H9 (cell line): ENCODE measurements at regions not wholly inside any gene's neighbourhood (a gene's known extent, or its start where the extent isn't known, plus 50 kb on each side); places are given as distances from the start of the nearest gene placed in this dataset.

Experiments used
- DNase-seq: peaks from one replicate; pipeline ENCODE4 v3.0.0-alpha.2; 2017
- H2AFZ ChIP-seq: one replicate; pipeline ENCODE4 v1.6.1; 2013; ENCODE audit warnings: mild to moderate bottlenecking, low read length, control low read depth, moderate library complexity
- H2AK5ac ChIP-seq: 2 replicates; pipeline ENCODE4 v1.6.1; 2013; ENCODE audit warnings: low read length, control low read depth, mixed read lengths; ENCODE audit not compliant: insufficient read length
- H2BK120ac ChIP-seq: one replicate; pipeline ENCODE4 v1.6.1; 2013; ENCODE audit warnings: low read depth, mild to moderate bottlenecking, low read length, control low read depth, inconsistent platforms; ENCODE audit not compliant: poor library complexity, severe bottlenecking
- H2BK12ac ChIP-seq: 2 replicates; pipeline ENCODE4 v1.6.1; 2013; ENCODE audit warnings: low read length, control low read depth, mixed read lengths, low read depth; ENCODE audit not compliant: insufficient read length
- H2BK15ac ChIP-seq: 2 replicates; pipeline ENCODE4 v1.6.1; 2013; ENCODE audit warnings: low read depth, low read length, control low read depth
- H2BK20ac ChIP-seq: one replicate; pipeline ENCODE4 v1.6.1; 2013; ENCODE audit warnings: low read depth, mild to moderate bottlenecking, low read length, control low read depth, inconsistent platforms; ENCODE audit not compliant: poor library complexity, severe bottlenecking
- H2BK5ac ChIP-seq: 2 replicates; pipeline ENCODE4 v1.6.1; 2013; ENCODE audit warnings: low read length, control low read depth, mixed read lengths; ENCODE audit not compliant: insufficient read length
- H3K14ac ChIP-seq: 2 replicates; pipeline ENCODE4 v1.6.1; 2013; ENCODE audit warnings: low read length, control low read depth; ENCODE audit not compliant: insufficient read depth
- H3K18ac ChIP-seq: 2 replicates; pipeline ENCODE4 v1.6.1; 2013; ENCODE audit warnings: low read depth, mild to moderate bottlenecking, mixed read lengths, low read length, control low read depth; ENCODE audit not compliant: insufficient read length
- H3K23ac ChIP-seq: 2 replicates; pipeline ENCODE4 v1.6.1; 2013; ENCODE audit warnings: low read length, control low read depth, mixed read lengths, low read depth; ENCODE audit not compliant: insufficient read length
- H3K23me2 ChIP-seq: 2 replicates; pipeline ENCODE4 v1.6.1; 2013; ENCODE audit warnings: low read depth, mild to moderate bottlenecking, mixed read lengths, low read length, control low read depth; ENCODE audit not compliant: insufficient read length, poor library complexity, severe bottlenecking
- H3K27ac ChIP-seq: 2 replicates; pipeline ENCODE4 v1.5.1; 2013; ENCODE audit warnings: low read length, control low read depth, mixed read lengths, low read depth; ENCODE audit not compliant: insufficient read length
- H3K27me3 ChIP-seq: 2 replicates; pipeline ENCODE4 v1.6.1; 2013; ENCODE audit warnings: low read length, control low read depth, inconsistent platforms; ENCODE audit not compliant: insufficient read depth
- H3K4ac ChIP-seq: 2 replicates; pipeline ENCODE4 v1.6.1; 2013; ENCODE audit warnings: low read depth, mild to moderate bottlenecking, control low read depth, inconsistent platforms, low read length, moderate library complexity
- H3K4me1 ChIP-seq: 2 replicates; pipeline ENCODE4 v1.6.1; 2013; ENCODE audit warnings: low read length, control low read depth, inconsistent platforms; ENCODE audit not compliant: insufficient read depth
- H3K4me2 ChIP-seq: 2 replicates; pipeline ENCODE4 v1.6.1; 2013; ENCODE audit warnings: low read length, control low read depth, mixed read lengths; ENCODE audit not compliant: insufficient read length, insufficient read depth
- H3K56ac ChIP-seq: 2 replicates; pipeline ENCODE4 v1.6.1; 2013; ENCODE audit warnings: low read depth, mild to moderate bottlenecking, mixed read lengths, low read length, control low read depth; ENCODE audit not compliant: insufficient read length
- H3K79me1 ChIP-seq: 2 replicates; pipeline ENCODE4 v1.6.1; 2013; ENCODE audit warnings: low read depth, mild to moderate bottlenecking, moderate library complexity, low read length, control low read depth, inconsistent platforms; ENCODE audit not compliant: insufficient read depth, poor library complexity, severe bottlenecking
- H3K79me2 ChIP-seq: 2 replicates; pipeline ENCODE4 v1.6.1; 2013; ENCODE audit warnings: low read length, control low read depth, inconsistent platforms; ENCODE audit not compliant: insufficient read depth
- H3K9ac ChIP-seq: 2 replicates; pipeline ENCODE4 v1.6.1; 2013; ENCODE audit warnings: low read length, control low read depth, mixed read lengths; ENCODE audit not compliant: insufficient read length; ENCODE audit errors: extremely low read depth
- H3K9me3 ChIP-seq: one replicate; pipeline ENCODE4 v1.6.1; 2013; ENCODE audit warnings: low read depth, low read length, inconsistent platforms; ENCODE audit not compliant: control insufficient read depth
- H3T11ph ChIP-seq: one replicate; pipeline ENCODE4 v1.6.1; 2013; ENCODE audit warnings: mild to moderate bottlenecking, low read length, control low read depth, inconsistent platforms
- H4K20me1 ChIP-seq: one replicate; pipeline ENCODE4 v1.6.1; 2013; ENCODE audit not compliant: control insufficient read depth, insufficient read length, insufficient read depth
- H4K5ac ChIP-seq: 2 replicates; pipeline ENCODE4 v1.6.1; 2013; ENCODE audit warnings: low read depth, mild to moderate bottlenecking, mixed read lengths, low read length, control low read depth; ENCODE audit not compliant: insufficient read length
- H4K8ac ChIP-seq: replicated peaks from 2 replicates; pipeline ENCODE4 v1.6.1; 2013; ENCODE audit warnings: low read length, control low read depth, mixed read lengths, low read depth; ENCODE audit not compliant: insufficient read length
- H4K91ac ChIP-seq: 2 replicates; pipeline ENCODE4 v1.6.1; 2013; ENCODE audit warnings: low read depth, mild to moderate bottlenecking, moderate library complexity, mixed read lengths, low read length, control low read depth; ENCODE audit not compliant: insufficient read length
- H3K27ac Mint-ChIP-seq, 3 experiments: 2 replicates in 2 of 3; 3 replicates in 1 of 3; pipeline ENCODE4 v1.8.0; 2020 to 2021; ENCODE audit warnings: mixed read lengths in 3 of 3, mild to moderate bottlenecking in 1 of 3, moderate library complexity in 1 of 3
- H3K27me3 Mint-ChIP-seq: 2 replicates; pipeline ENCODE4 v1.8.0; 2021; ENCODE audit warnings: low read depth, mild to moderate bottlenecking, moderate library complexity, mixed read lengths
- H3K36me3 Mint-ChIP-seq, 3 experiments: 2 replicates in 2 of 3; 3 replicates in 1 of 3; pipeline ENCODE4 v1.8.0; 2020 to 2021; ENCODE audit warnings: low read depth in 3 of 3, mixed read lengths in 3 of 3; ENCODE audit not compliant: insufficient read depth in 1 of 3
- H3K4me1 Mint-ChIP-seq, 2 experiments: 2 replicates each; pipeline ENCODE4 v1.8.0; 2020; ENCODE audit warnings: mixed read lengths in 2 of 2
- H3K4me3 Mint-ChIP-seq, 2 experiments: 2 replicates in 1 of 2; 3 replicates in 1 of 2; pipeline ENCODE4 v1.8.0; 2020 to 2021; ENCODE audit warnings: mild to moderate bottlenecking in 2 of 2, mixed read lengths in 2 of 2, moderate library complexity in 1 of 2
- H3K9me3 Mint-ChIP-seq, 2 experiments: 2 replicates in 1 of 2; 3 replicates in 1 of 2; pipeline ENCODE4 v1.8.0; 2020; ENCODE audit warnings: mild to moderate bottlenecking in 2 of 2, mixed read lengths in 2 of 2, moderate library complexity in 1 of 2
- CTCF ChIP-seq: fragments of 200-600 bp; sonication (generic); conservative IDR thresholded peaks from 3 replicates; pipeline ENCODE4 v1.8.0; 2021; ENCODE audit warnings: antibody characterized with exemption, mild to moderate bottlenecking

- H3K4me1 Mint-ChIP-seq: no peaks in the 10 kb centered on the region
- Histone ChIP-seq H4K20me1 (no peaks in the 10 kb centered on the region), H3T11ph (no peak overlapping the region), H2AK5ac (no peak overlapping the region), H2BK120ac (no peak overlapping the region), H3K4me2 (no peak overlapping the region), H3K23ac (no peak overlapping the region), H3K9ac (no peak overlapping the region), H3K18ac (no peak overlapping the region), H3K79me2 (no peaks in the 10 kb centered on the region), H2BK5ac (no peak overlapping the region), H3K23me2 (no peaks in the 10 kb centered on the region), H3K27ac (no peak overlapping the region), H2BK12ac (no peak overlapping the region), H3K27me3 (no peaks in the 10 kb centered on the region), H3K79me1 (no peaks in the 10 kb centered on the region), H3K56ac (no peak overlapping the region), H4K5ac (no peak overlapping the region), H2AFZ (no peak overlapping the region), H2BK20ac (no peak overlapping the region), H3K4me1 (no peaks in the 10 kb centered on the region), H3K14ac (no peak overlapping the region), H4K91ac (no peak overlapping the region), H3K9me3 (no peaks in the 10 kb centered on the region), H4K8ac (no peak overlapping the region), H2BK15ac (no peak overlapping the region), H3K4ac (no peak overlapping the region)
- no peaks in the 10 kb centered on the region; a peak in 1 of 5 replicates for H3K9me3 Mint-ChIP-seq
- TF ChIP-seq CTCF: no peak
- no peak overlapping the region for H3K27ac Mint-ChIP-seq
- H3K4me3 Mint-ChIP-seq: no peak overlapping the region
- no peaks in the 10 kb centered on the region for H3K27me3 Mint-ChIP-seq
- H3K36me3 Mint-ChIP-seq: no peaks in the 10 kb centered on the region; a peak in 1 of 7 replicates
- DNase-seq: no peak
Observed at GRCh38 chr6:74103417-74103816, 407.4 kb downstream of the CD109 start.
